NCI-H748 (cell line): ENCODE measurements at regions not wholly inside any gene's neighbourhood (a gene's known extent, or its start where the extent isn't known, plus 50 kb on each side); places are given as distances from the start of the nearest gene placed in this dataset.

ENCODE experiments used
- DNase-seq: peaks from one replicate; lab custom pipeline; 2025; ENCODE audit not compliant: unreplicated experiment; lab: John Stamatoyannopoulos, UW

- DNase-seq = no peak
These were observed 92.3 kb upstream of the ANO1 start for GRCh38 chr11:69985641-69986439.

- no peak for DNase-seq
These were observed 91.7 kb upstream of the ANO1 start for GRCh38 chr11:69986440-69986787.

- DNase-seq = no peak
These were observed 91.3 kb upstream of the ANO1 start for GRCh38 chr11:69986830-69987229.

- no peak for DNase-seq
These were observed 86.1 kb upstream of the ANO1 start for GRCh38 chr11:69992026-69992425.

GRCh38 chr11:69992943-69993694 lies 85.0 kb upstream of the ANO1 start:
- no peak for DNase-seq

GRCh38 chr11:69994810-69995209 lies 83.3 kb upstream of the ANO1 start:
- no peak for DNase-seq

- DNase-seq = no peak
These were observed 82.4 kb upstream of the ANO1 start for GRCh38 chr11:69995697-69996096.

- DNase-seq = no peak
These were observed 81.7 kb upstream of the ANO1 start for GRCh38 chr11:69996451-69996850.

GRCh38 chr11:69997352-69997751 lies 80.8 kb upstream of the ANO1 start:
- no peak for DNase-seq

GRCh38 chr11:69999721-70000120 lies 78.4 kb upstream of the ANO1 start:
- no peak for DNase-seq

- no peak for DNase-seq
These were observed 77.9 kb upstream of the ANO1 start for GRCh38 chr11:70000228-70000627.

- no peak for DNase-seq
These were observed 76.9 kb upstream of the ANO1 start for GRCh38 chr11:70001246-70001645.

- no peak for DNase-seq
These were observed 75.7 kb upstream of the ANO1 start for GRCh38 chr11:70002433-70002832.

GRCh38 chr11:70005107-70005818 lies 72.9 kb upstream of the ANO1 start:
- no peak for DNase-seq

GRCh38 chr11:70007796-70008195 lies 70.3 kb upstream of the ANO1 start:
- DNase-seq = no peak

- DNase-seq = no peak
These were observed 67.3 kb upstream of the ANO1 start for GRCh38 chr11:70010774-70011173.

GRCh38 chr11:70012134-70012733 lies 65.9 kb upstream of the ANO1 start:
- DNase-seq = no peak

GRCh38 chr11:70014291-70014690 lies 63.8 kb upstream of the ANO1 start:
- no peak for DNase-seq

GRCh38 chr11:70016666-70017367 lies 61.3 kb upstream of the ANO1 start:
- DNase-seq = no peak

- no peak for DNase-seq
These were observed 59.3 kb upstream of the ANO1 start for GRCh38 chr11:70018816-70019215.

GRCh38 chr11:70019576-70020011 lies 58.5 kb upstream of the ANO1 start:
- no peak for DNase-seq
